ENCODE measurements at regions not wholly inside any gene's neighbourhood (a gene's known extent, or its start where the extent isn't known, plus 50 kb on each side); places are given as distances from the start of the nearest gene placed in this dataset.

- Histone ChIP-seq H3K9me3 (no peaks in the 10 kb centered on the region), H3K27me3 (no peaks in the 10 kb centered on the region), H3K36me3 (no peaks in the 10 kb centered on the region), H3K4me1 (no peaks in the 10 kb centered on the region), H3K4me3 (no peak overlapping the region), H3K27ac (no peak overlapping the region)
- DNase-seq: no peak
- whole genome bisulfite sequencing (ENCODE audit: insufficient coverage, low coverage, low lambda C conversion rate, missing lambda C conversion rate): no CpG with 5 or more reads among the region's 3 CpGs
- intact Hi-C loops (cut with DNase I): no loop called here
- peak in 1 of 4 donors; percentile 25 for ATAC-seq
- TF ChIP-seq CTCF (IDR thresholded peaks at IDR 0.05) (no peak), POLR2A (IDR thresholded peaks at IDR 0.05) (no peak)
Observed at GRCh38 chr6:128759901-128760300, 123.0 kb upstream of the LAMA2 start.

DNA sequence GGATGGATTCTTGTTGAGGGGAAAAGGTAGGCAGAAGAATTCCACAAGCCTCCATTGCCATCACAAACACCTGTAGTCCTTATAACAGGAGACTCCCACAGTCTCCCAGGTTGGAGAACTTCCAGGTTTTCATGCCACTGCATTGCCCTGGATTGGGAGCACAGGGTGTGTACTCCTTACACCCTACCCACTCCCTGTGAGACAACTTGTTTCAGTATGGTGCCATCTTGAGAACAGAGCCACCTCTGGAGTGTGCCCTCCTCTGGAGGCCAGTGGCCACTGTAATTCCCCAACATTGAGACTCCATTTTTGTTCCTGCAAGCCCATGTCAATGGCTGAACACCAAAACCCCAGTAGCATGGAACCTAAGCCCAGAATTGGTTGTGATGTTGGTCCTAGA, 123.5 kb upstream of the LAMA2 start:
- H3K36me3 ChIP-seq: no peaks in the 10 kb centered on the region
- no peak for ATAC-seq
- DNase-seq: no peak
- H3K27me3 ChIP-seq: no peaks in the 10 kb centered on the region
- no peak for TF ChIP-seq CTCF (IDR thresholded peaks at IDR 0.05)
- TF ChIP-seq POLR2A (IDR thresholded peaks at IDR 0.05): no peak
- H3K4me3 ChIP-seq: no peak overlapping the region
- H3K9me3 ChIP-seq: no peaks in the 10 kb centered on the region
- no peak overlapping the region for H3K27ac ChIP-seq
- no peaks in the 10 kb centered on the region for H3K4me1 ChIP-seq
- intact Hi-C loops (cut with DNase I): no loop called here

DNA sequence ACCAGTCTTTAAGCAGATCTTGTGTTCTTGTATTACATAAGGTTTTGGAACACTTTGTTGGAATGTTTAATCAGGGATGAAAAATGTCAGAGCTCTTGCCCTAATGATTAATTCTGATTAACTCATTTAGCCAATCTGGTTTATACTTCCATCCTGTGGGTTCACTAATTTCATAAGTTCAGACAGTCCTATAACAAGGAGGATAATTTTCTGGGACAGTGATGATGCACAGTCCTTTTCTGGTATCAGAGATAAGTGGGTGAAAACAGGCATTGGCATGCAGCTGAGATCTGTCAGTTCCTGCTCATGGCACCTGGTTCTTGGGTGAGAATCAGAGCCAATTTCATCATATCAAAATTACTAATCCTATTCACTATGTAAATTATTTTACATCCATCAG, 125.0 kb upstream of the LAMA2 start:
- H3K27ac ChIP-seq: no peak overlapping the region
- H3K36me3 ChIP-seq: no peaks in the 10 kb centered on the region
- no peak overlapping the region for H3K4me3 ChIP-seq
- DNase-seq (no peak), ATAC-seq (no peak)
- no peaks in the 10 kb centered on the region for H3K27me3 ChIP-seq
- intact Hi-C loops (cut with DNase I): no loop called here
- H3K9me3 ChIP-seq: no peaks in the 10 kb centered on the region
- no peaks in the 10 kb centered on the region for H3K4me1 ChIP-seq
- no peak for TF ChIP-seq POLR2A (IDR thresholded peaks at IDR 0.05)
- no peak for TF ChIP-seq CTCF (IDR thresholded peaks at IDR 0.05)

- H3K4me3 ChIP-seq: no peak overlapping the region
- H3K27me3 ChIP-seq: no peaks in the 10 kb centered on the region
- no peaks in the 10 kb centered on the region for H3K4me1 ChIP-seq
- intact Hi-C loops (cut with DNase I): no loop called here
- H3K36me3 ChIP-seq: no peaks in the 10 kb centered on the region
- no peak overlapping the region for H3K27ac ChIP-seq
- no peaks in the 10 kb centered on the region for H3K9me3 ChIP-seq
- 68% methylated on average over 5 of the region's 5 CpGs for WGBS (ENCODE audit: insufficient coverage, low coverage, low lambda C conversion rate, missing lambda C conversion rate)
- no peak for ATAC-seq
- DNase-seq: no peak
- TF ChIP-seq CTCF (IDR thresholded peaks at IDR 0.05) (no peak), POLR2A (IDR thresholded peaks at IDR 0.05) (no peak)
Observed at GRCh38 chr6:128754658-128755256, 128.2 kb upstream of the LAMA2 start.

Data from right lobe of liver (tissue), 6 donors.